Body of pancreas (tissue), 4 donors: ENCODE measurements at regions not wholly inside any gene's neighbourhood (a gene's known extent, or its start where the extent isn't known, plus 50 kb on each side); places are given as distances from the start of the nearest gene placed in this dataset.

ENCODE experiments used
- CTCF ChIP-seq, 7 experiments: fragments of 450-650 bp in 4 of 7; fragments of 200-600 bp in 3 of 7; sonication (generic) in 3 of 7; IDR thresholded peaks; one replicate each; pipeline ENCODE4 v1.5.1; 2016 to 2019; ENCODE audit warnings: antibody characterized with exemption in 7 of 7
- POLR2A ChIP-seq, 3 donors: fragments of 450-650 bp; IDR thresholded peaks; one replicate each; pipeline ENCODE4 v1.6.1; 2016; ENCODE audit warnings: antibody characterized with exemption in 3 of 3, mild to moderate bottlenecking in 2 of 3

GRCh38 chr20:1752045-1752444 lies 94.5 kb upstream of the SIRPG start:
- TF ChIP-seq POLR2A (IDR thresholded peaks at IDR 0.05) (no peak), CTCF (IDR thresholded peaks at IDR 0.05) (no peak)
